ENCODE measurements at regions not wholly inside any gene's neighbourhood (a gene's known extent, or its start where the extent isn't known, plus 50 kb on each side); places are given as distances from the start of the nearest gene placed in this dataset.
"Not testable (repeated sequence)": the region's sequence is repeated elsewhere in the genome, so short reads cannot be mapped to it uniquely, and the experiment has no call there.

DNA sequence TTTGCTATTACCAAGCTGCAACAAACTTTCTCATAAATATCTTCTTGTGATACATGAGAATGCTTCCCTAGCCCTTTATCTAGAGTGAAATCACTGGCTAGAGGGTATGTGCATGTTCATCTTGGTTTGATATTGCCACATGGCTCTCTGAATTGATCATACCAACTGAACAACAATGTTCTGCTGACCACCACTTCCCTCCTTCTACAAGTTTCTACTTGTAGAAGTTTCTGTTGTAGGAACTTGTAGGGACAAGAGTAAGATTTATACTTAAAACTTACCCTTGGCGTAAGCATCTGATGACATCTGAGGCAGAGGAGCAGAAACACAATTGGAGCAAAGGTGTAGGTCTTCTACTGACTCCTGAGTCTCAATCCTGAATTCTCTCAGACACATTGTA lies 86.3 kb upstream of the FAM13C start:
- TF ChIP-seq CTCF (IDR thresholded peaks at IDR 0.05; ENCODE audit: low read depth, low read length): no peak
- no peak for DNase-seq (ENCODE audit: low read depth in 2 of 2)
- H3K4me3 ChIP-seq (replicated peaks in 1 of 2; ENCODE audit: low read depth in 2 of 2, low read length in 2 of 2): no peak overlapping the region

GRCh38 chr10:59435707-59436106 lies 73.4 kb upstream of the FAM13C start:
- TF ChIP-seq CTCF (IDR thresholded peaks at IDR 0.05; ENCODE audit: low read depth, low read length): no peak
- H3K4me3 ChIP-seq (replicated peaks in 1 of 2; ENCODE audit: low read depth in 2 of 2, low read length in 2 of 2): no peak overlapping the region
- DNase-seq (ENCODE audit: low read depth in 2 of 2): peak in 1 of 2 donors; percentile 2

GRCh38 chr10:59434463-59435321 lies 72.3 kb upstream of the FAM13C start:
- DNase-seq (ENCODE audit: low read depth in 2 of 2): peak; percentile 33 to 64
- no peak for TF ChIP-seq CTCF (IDR thresholded peaks at IDR 0.05; ENCODE audit: low read depth, low read length)
- no peak overlapping the region for H3K4me3 ChIP-seq (replicated peaks in 1 of 2; ENCODE audit: low read depth in 2 of 2, low read length in 2 of 2)

DNA sequence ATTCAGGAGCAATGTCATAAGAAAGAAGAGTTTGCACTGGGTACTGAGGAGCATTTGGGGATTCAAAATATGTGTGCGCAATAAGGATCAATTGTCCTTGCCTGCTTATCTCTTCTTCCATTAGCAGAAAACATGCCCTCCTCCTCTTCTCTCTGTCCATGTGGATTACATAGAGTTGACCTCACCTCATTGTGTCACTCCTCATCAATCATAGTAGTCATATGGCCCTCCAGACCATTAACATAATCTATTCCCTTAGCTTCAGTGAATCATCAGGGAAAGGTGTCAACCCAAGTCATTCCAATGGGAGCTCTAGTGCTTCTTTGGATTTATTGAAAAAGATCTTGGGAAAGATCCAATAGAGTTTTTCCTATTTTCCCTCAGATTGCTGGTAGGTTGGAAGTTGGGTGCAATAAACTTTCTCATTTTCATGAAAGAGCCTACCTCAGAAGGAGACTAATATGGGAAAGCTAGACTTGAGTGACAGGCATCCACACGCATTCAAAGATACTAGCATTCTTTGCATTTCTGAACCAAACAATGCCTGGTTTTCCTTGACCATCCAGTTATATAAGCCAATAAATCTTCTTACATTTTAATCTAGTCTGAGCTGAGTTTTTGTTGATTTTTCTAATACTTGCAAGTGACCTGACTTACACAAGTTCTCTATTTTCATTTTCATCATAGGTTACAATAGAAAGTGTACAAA lies 71.5 kb upstream of the FAM13C start:
- no peak for TF ChIP-seq CTCF (IDR thresholded peaks at IDR 0.05; ENCODE audit: low read depth, low read length)
- no peak overlapping the region for H3K4me3 ChIP-seq (replicated peaks in 1 of 2; ENCODE audit: low read depth in 2 of 2, low read length in 2 of 2)
- peak in 1 of 2 donors; percentile 1 for DNase-seq (ENCODE audit: low read depth in 2 of 2)

GRCh38 chr10:59432207-59432900 lies 70.0 kb upstream of the FAM13C start:
- H3K4me3 ChIP-seq (replicated peaks in 1 of 2; ENCODE audit: low read depth in 2 of 2, low read length in 2 of 2): no peak overlapping the region
- no peak for TF ChIP-seq CTCF (IDR thresholded peaks at IDR 0.05; ENCODE audit: low read depth, low read length)
- peak; percentile 14 to 48 for DNase-seq (ENCODE audit: low read depth in 2 of 2)

DNA sequence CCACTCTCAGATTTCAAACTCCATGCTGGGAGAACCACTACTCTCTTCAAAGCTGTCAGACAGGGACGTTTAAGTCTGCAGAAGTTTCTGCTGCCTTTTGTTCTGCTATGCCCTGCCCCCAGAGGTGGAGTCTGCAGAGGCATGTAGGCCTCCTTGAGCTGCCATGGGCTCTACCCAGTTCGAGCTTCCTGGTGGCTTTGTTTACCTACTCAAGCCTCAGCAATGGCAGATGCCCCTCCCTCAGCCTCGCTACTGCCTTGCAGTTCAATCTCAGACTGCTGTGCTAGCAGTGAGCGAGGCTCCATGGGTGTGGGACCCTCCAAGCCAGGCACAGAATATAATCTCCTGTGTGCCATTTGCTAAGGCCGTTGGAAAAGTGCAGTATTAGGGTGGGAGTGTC lies 51.4 kb upstream of the FAM13C start:
- DNase-seq (ENCODE audit: low read depth in 2 of 2); H3K4me3 ChIP-seq (replicated peaks in 1 of 2; ENCODE audit: low read depth in 2 of 2, low read length in 2 of 2): not testable (repeated sequence)
